Mesendoderm (in vitro differentiated cells): ENCODE measurements at regions not wholly inside any gene's neighbourhood (a gene's known extent, or its start where the extent isn't known, plus 50 kb on each side); places are given as distances from the start of the nearest gene placed in this dataset.

Experiments used
- DNase-seq: peaks from one replicate; pipeline ENCODE4 v3.0.0; 2013
- H2AK5ac ChIP-seq: 2 replicates; pipeline ENCODE4 v1.6.1; 2013; ENCODE audit warnings: low read length, inconsistent platforms
- H2BK120ac ChIP-seq: 2 replicates; pipeline ENCODE4 v1.6.1; 2013; ENCODE audit warnings: low read depth, mild to moderate bottlenecking, low read length, moderate library complexity, mixed read lengths
- H2BK15ac ChIP-seq: replicated peaks from 2 replicates; pipeline ENCODE4 v1.6.1; 2013; ENCODE audit warnings: low read depth, mild to moderate bottlenecking, moderate library complexity
- H2BK5ac ChIP-seq: 2 replicates; pipeline ENCODE4 v1.6.1; 2013; ENCODE audit warnings: low read length, inconsistent platforms
- H3K18ac ChIP-seq: 2 replicates; pipeline ENCODE4 v1.6.1; 2013; ENCODE audit warnings: mild to moderate bottlenecking, low read length, mixed read lengths
- H3K23ac ChIP-seq: one replicate; pipeline ENCODE4 v1.6.1; 2013; ENCODE audit warnings: low read length
- H3K27ac ChIP-seq: 2 replicates; pipeline ENCODE4 v1.5.1; 2013; ENCODE audit warnings: low read depth, mild to moderate bottlenecking, inconsistent platforms, low read length, moderate library complexity
- H3K27me3 ChIP-seq: 2 replicates; pipeline ENCODE4 v1.6.1; 2013; ENCODE audit warnings: low read length, control low read depth, mild to moderate bottlenecking, inconsistent platforms; ENCODE audit not compliant: insufficient read depth, poor library complexity
- H3K36me3 ChIP-seq: 2 replicates; pipeline ENCODE4 v1.6.1; 2013; ENCODE audit warnings: low read length, inconsistent platforms; ENCODE audit not compliant: control insufficient read depth, insufficient read depth
- H3K4ac ChIP-seq: one replicate; pipeline ENCODE4 v1.6.1; 2013; ENCODE audit warnings: low read depth, mild to moderate bottlenecking, low read length, moderate library complexity
- H3K4me1 ChIP-seq: 2 replicates; pipeline ENCODE4 v1.6.1; 2013; ENCODE audit warnings: low read depth, low read length, inconsistent platforms; ENCODE audit not compliant: control insufficient read depth
- H3K4me2 ChIP-seq: 2 replicates; pipeline ENCODE4 v1.6.1; 2013; ENCODE audit warnings: low read length
- H3K4me3 ChIP-seq: 2 replicates; pipeline ENCODE4 v1.5.1; 2013; ENCODE audit warnings: mild to moderate bottlenecking, low read length
- H3K56ac ChIP-seq: one replicate; pipeline ENCODE4 v1.6.1; 2013; ENCODE audit warnings: low read length
- H3K79me1 ChIP-seq: 2 replicates; pipeline ENCODE4 v1.6.1; 2013; ENCODE audit warnings: low read length, inconsistent platforms
- H3K79me2 ChIP-seq: 2 replicates; pipeline ENCODE4 v1.6.1; 2013; ENCODE audit warnings: mild to moderate bottlenecking, low read length; ENCODE audit not compliant: control insufficient read depth, insufficient read depth
- H3K9ac ChIP-seq: 2 replicates; pipeline ENCODE4 v1.6.1; 2013; ENCODE audit warnings: low read length, inconsistent platforms
- H4K5ac ChIP-seq: one replicate; pipeline ENCODE4 v1.6.1; 2013; ENCODE audit warnings: low read length
- H4K8ac ChIP-seq: one replicate; pipeline ENCODE4 v1.6.1; 2013; ENCODE audit warnings: low read depth, mild to moderate bottlenecking, control low read depth, low read length, moderate library complexity
- WGBS: extraction: QIAGEN DNeasy Blood & Tissue Kit; methylation state at CpG from one replicate; pipeline ENCODE4 v1.1.7; 2013; ENCODE audit warnings: low lambda C conversion rate, missing lambda C conversion rate; ENCODE audit not compliant: insufficient coverage; ENCODE audit errors: extremely low coverage; 5-methylcytosine and 5-hydroxymethylcytosine counted together

- DNase-seq, result no peak
- Histone ChIP-seq H4K5ac (no peak overlapping the region), H3K27me3 (no peaks in the 10 kb centered on the region), H3K27ac (no peak overlapping the region), H2BK120ac (no peak overlapping the region), H2AK5ac (no peak overlapping the region), H3K18ac (no peak overlapping the region), H3K9ac (no peak overlapping the region), H2BK15ac (no peak overlapping the region), H3K4me2 (no peak overlapping the region), H3K56ac (no peak overlapping the region), H4K8ac (no peak overlapping the region), H2BK5ac (no peak overlapping the region), H3K79me2 (no peaks in the 10 kb centered on the region), H3K4ac (no peak overlapping the region), H3K4me3 (no peak overlapping the region), H3K79me1 (no peaks in the 10 kb centered on the region), H3K4me1 (no peaks in the 10 kb centered on the region), H3K36me3 (no peaks in the 10 kb centered on the region), H3K23ac (no peak overlapping the region)
- no CpG with 5 or more reads among the region's 23 CpGs for WGBS
Observed at GRCh38 chr22:47457509-47458300, 695.3 kb downstream of the TBC1D22A start.

DNA sequence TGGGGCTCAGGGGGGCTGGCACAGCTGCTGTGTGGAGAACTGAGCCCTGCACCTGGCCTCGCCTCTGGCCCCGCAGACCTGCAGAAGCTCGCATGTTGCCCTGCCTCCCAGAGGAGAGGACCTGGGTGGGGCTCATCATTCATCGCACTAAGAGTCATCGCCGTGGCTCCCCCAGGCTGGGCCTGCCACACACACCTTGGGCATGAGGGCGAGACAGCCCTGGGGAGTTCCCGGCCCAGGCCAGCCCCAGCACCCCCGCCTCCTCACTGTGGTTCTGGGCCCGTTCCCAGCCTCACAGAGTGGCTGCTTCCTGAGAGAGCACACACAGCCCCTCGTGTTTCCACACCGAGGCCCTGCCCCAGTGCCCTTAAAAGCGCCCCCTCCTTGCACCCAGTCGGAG is 694.6 kb downstream of the TBC1D22A start:
- Histone ChIP-seq H4K8ac (no peak overlapping the region), H3K4me3 (no peak overlapping the region), H3K4ac (no peak overlapping the region), H3K36me3 (no peaks in the 10 kb centered on the region), H3K4me2 (no peak overlapping the region), H2BK5ac (no peak overlapping the region), H3K56ac (no peak overlapping the region), H3K79me1 (no peaks in the 10 kb centered on the region), H3K27me3 (no peaks in the 10 kb centered on the region), H3K9ac (no peak overlapping the region), H3K23ac (no peak overlapping the region), H2BK120ac (no peak overlapping the region), H3K18ac (no peak overlapping the region), H3K27ac (no peak overlapping the region), H2BK15ac (no peak overlapping the region), H2AK5ac (no peak overlapping the region), H4K5ac (no peak overlapping the region), H3K79me2 (no peaks in the 10 kb centered on the region), H3K4me1 (no peaks in the 10 kb centered on the region)
- DNase-seq, result no peak
- WGBS, result no CpG with 5 or more reads among the region's 14 CpGs

GRCh38 chr22:47456031-47456430 is 693.6 kb downstream of the TBC1D22A start:
- Histone ChIP-seq H3K4me3 (no peak overlapping the region), H3K9ac (no peak overlapping the region), H2BK15ac (no peak overlapping the region), H3K56ac (no peak overlapping the region), H3K18ac (no peak overlapping the region), H2BK120ac (no peak overlapping the region), H3K27me3 (no peaks in the 10 kb centered on the region), H3K36me3 (no peaks in the 10 kb centered on the region), H4K8ac (no peak overlapping the region), H4K5ac (no peak overlapping the region), H3K79me1 (no peaks in the 10 kb centered on the region), H3K79me2 (no peaks in the 10 kb centered on the region), H2BK5ac (no peak overlapping the region), H3K4me2 (no peak overlapping the region), H3K23ac (no peak overlapping the region), H3K27ac (no peak overlapping the region), H3K4ac (no peak overlapping the region), H2AK5ac (no peak overlapping the region), H3K4me1 (no peaks in the 10 kb centered on the region)
- WGBS, result no CpG with 5 or more reads among the region's 11 CpGs
- no peak for DNase-seq

- Histone ChIP-seq H3K4me3 (no peak overlapping the region), H4K8ac (no peak overlapping the region), H3K56ac (no peak overlapping the region), H3K4me1 (no peaks in the 10 kb centered on the region), H3K36me3 (no peaks in the 10 kb centered on the region), H2BK15ac (no peak overlapping the region), H3K27me3 (no peaks in the 10 kb centered on the region), H2AK5ac (no peak overlapping the region), H3K27ac (no peak overlapping the region), H2BK5ac (no peak overlapping the region), H3K79me1 (no peaks in the 10 kb centered on the region), H3K4ac (no peak overlapping the region), H3K4me2 (no peak overlapping the region), H3K18ac (no peak overlapping the region), H2BK120ac (no peak overlapping the region), H3K79me2 (no peaks in the 10 kb centered on the region), H4K5ac (no peak overlapping the region), H3K9ac (no peak overlapping the region), H3K23ac (no peak overlapping the region)
- WGBS, result no CpG with 5 or more reads among the region's 6 CpGs
- no peak for DNase-seq
Observed at GRCh38 chr22:47453049-47453448, 690.6 kb downstream of the TBC1D22A start.

DNA sequence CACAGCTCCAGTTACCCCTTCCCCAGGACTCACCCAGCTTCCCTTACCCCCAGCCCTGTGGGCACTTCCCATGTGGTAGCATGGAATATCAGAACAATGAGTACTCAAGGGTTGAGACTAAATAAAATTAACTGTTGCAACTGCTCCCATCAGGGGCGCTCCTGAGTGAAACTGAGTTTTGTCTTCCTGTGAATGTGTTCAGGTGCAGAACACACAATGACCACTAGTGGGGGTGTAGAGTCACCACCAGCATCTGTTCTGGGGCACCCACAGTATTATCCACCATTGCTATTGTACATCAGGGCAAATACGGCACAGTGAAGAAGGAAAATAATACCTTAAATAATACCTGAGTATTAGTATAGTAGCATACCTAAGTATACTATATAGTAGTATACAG is 689.7 kb downstream of the TBC1D22A start:
- Histone ChIP-seq H3K4me2 (no peak overlapping the region), H2AK5ac (no peak overlapping the region), H3K79me1 (no peaks in the 10 kb centered on the region), H3K36me3 (no peaks in the 10 kb centered on the region), H3K4ac (no peak overlapping the region), H3K4me1 (no peaks in the 10 kb centered on the region), H3K27ac (no peak overlapping the region), H3K79me2 (no peaks in the 10 kb centered on the region), H3K27me3 (no peaks in the 10 kb centered on the region), H3K18ac (no peak overlapping the region), H2BK5ac (no peak overlapping the region), H2BK120ac (no peak overlapping the region), H4K8ac (no peak overlapping the region), H3K56ac (no peak overlapping the region), H4K5ac (no peak overlapping the region), H2BK15ac (no peak overlapping the region), H3K4me3 (no peak overlapping the region), H3K23ac (no peak overlapping the region), H3K9ac (no peak overlapping the region)
- peak; percentile 1 for DNase-seq
- no CpG with 5 or more reads among the region's 2 CpGs for WGBS
